ENCODE measurements at regions not wholly inside any gene's neighbourhood (a gene's known extent, or its start where the extent isn't known, plus 50 kb on each side); places are given as distances from the start of the nearest gene placed in this dataset.

DNA sequence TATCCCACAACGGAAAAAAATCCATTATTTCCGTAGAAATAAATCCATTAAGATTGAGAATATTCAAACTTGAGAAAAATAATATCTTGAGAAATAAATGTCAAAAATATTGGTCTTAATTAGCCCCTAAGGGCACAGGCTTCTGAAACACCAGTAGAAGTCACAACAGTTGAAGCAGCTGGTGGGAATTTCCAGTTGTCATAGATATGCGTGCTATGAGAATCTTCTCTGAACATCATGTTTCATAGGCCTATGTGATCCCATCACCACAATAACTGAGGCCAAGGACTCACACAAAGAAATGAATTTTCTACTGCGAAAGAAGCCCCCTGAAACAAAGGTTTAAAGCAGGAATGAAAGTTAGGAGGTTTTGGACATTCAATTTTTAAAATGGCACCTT, 292.0 kb downstream of the DTHD1 start:
- TF ChIP-seq POLR2A (IDR thresholded peaks at IDR 0.05) (no peak), CTCF (IDR thresholded peaks at IDR 0.05) (no peak), POLR2AphosphoS5 (IDR thresholded peaks at IDR 0.05) (no peak)

All from stomach (tissue), 4 donors.